GM12874 (cell line): ENCODE measurements at regions not wholly inside any gene's neighbourhood (a gene's known extent, or its start where the extent isn't known, plus 50 kb on each side); places are given as distances from the start of the nearest gene placed in this dataset.

Experiments
- CTCF ChIP-seq: IDR thresholded peaks from 2 replicates; pipeline ENCODE4 v1.5.1; 2011; ENCODE audit warnings: low read depth, mild to moderate bottlenecking, control low read depth, low read length, moderate library complexity; ENCODE audit not compliant: insufficient read depth

- TF ChIP-seq CTCF = no peak
Observed at GRCh38 chr7:67698354-67698753, 701.7 kb downstream of the TYW1 start.

GRCh38 chr7:67705850-67706249, 709.2 kb downstream of the TYW1 start:
- no peak for TF ChIP-seq CTCF

GRCh38 chr7:67711706-67712105, 715.1 kb downstream of the TYW1 start:
- no peak for TF ChIP-seq CTCF

GRCh38 chr7:67713451-67714056, 716.9 kb downstream of the TYW1 start:
- no peak for TF ChIP-seq CTCF

- TF ChIP-seq CTCF = no peak
Observed at GRCh38 chr7:67716729-67717128, 720.1 kb downstream of the TYW1 start.

- TF ChIP-seq CTCF = no peak
Observed at GRCh38 chr7:67723591-67723990, 727.0 kb downstream of the TYW1 start.

- TF ChIP-seq CTCF = no peak
Observed at GRCh38 chr7:67724435-67724834, 727.8 kb downstream of the TYW1 start.
